ENCODE measurements at regions not wholly inside any gene's neighbourhood (a gene's known extent, or its start where the extent isn't known, plus 50 kb on each side); places are given as distances from the start of the nearest gene placed in this dataset.

DNA sequence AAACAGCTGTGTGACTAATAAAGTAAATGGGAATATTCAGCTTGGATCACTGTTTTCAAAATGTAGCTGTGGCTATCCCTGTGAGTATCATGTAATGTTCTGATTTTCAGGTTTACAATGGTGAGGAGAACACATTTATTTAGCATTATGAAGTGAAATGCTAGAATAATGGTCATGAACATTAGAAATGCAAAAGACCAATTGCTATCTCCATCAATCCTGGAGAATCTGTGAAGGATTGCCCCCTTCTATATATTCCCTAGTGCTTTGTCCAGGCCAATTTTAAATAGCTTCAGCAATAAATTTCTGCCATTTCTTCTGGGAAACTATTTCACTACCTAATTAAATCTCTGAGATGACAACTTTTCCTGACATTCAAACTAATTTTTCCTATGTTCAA is 1399.1 kb downstream of the PCDH19 start:
- TF ChIP-seq, protein P1, sequence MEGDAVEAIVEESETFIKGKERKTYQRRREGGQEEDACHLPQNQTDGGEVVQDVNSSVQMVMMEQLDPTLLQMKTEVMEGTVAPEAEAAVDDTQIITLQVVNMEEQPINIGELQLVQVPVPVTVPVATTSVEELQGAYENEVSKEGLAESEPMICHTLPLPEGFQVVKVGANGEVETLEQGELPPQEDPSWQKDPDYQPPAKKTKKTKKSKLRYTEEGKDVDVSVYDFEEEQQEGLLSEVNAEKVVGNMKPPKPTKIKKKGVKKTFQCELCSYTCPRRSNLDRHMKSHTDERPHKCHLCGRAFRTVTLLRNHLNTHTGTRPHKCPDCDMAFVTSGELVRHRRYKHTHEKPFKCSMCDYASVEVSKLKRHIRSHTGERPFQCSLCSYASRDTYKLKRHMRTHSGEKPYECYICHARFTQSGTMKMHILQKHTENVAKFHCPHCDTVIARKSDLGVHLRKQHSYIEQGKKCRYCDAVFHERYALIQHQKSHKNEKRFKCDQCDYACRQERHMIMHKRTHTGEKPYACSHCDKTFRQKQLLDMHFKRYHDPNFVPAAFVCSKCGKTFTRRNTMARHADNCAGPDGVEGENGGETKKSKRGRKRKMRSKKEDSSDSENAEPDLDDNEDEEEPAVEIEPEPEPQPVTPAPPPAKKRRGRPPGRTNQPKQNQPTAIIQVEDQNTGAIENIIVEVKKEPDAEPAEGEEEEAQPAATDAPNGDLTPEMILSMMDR (IDR thresholded peaks at IDR 0.05) = no peak
- TF ChIP-seq POLR2AphosphoS5 (IDR thresholded peaks at IDR 0.05) = no peak
